ENCODE measurements at regions not wholly inside any gene's neighbourhood (a gene's known extent, or its start where the extent isn't known, plus 50 kb on each side); places are given as distances from the start of the nearest gene placed in this dataset.

GRCh38 chr5:2909035-2909434, 157.6 kb upstream of the IRX2 start:
- TF ChIP-seq JUNB (IDR thresholded peaks at IDR 0.05; ENCODE audit: unreplicated experiment) (no peak), CTCF (conservative IDR thresholded peaks at IDR 0.05; ENCODE audit: low read depth in 2 of 2) (no peak)
